ENCODE measurements at regions not wholly inside any gene's neighbourhood (a gene's known extent, or its start where the extent isn't known, plus 50 kb on each side); places are given as distances from the start of the nearest gene placed in this dataset.

GRCh38 chr9:16184964-16185646 is 632.3 kb downstream of the CCDC171 start:
- H3K27ac Mint-ChIP-seq (ENCODE audit: unreplicated experiment), result no peak overlapping the region
- Histone ChIP-seq H3K27me3 (replicated peaks; ENCODE audit: control insufficient read depth, insufficient read depth, low read length) (no peaks in the 10 kb centered on the region), H3K9me3 (no peaks in the 10 kb centered on the region), H3K36me3 (ENCODE audit: control insufficient read depth, insufficient read depth, low read length) (no peaks in the 10 kb centered on the region), H3K4me3 (ENCODE audit: low read depth, low read length) (no peak overlapping the region), H3K4me1 (no peaks in the 10 kb centered on the region)
- intact Hi-C loops (cut with micrococcal nuclease; ENCODE audit: unreplicated experiment), result no loop called here
- ChIA-PET CTCF (no interaction called here), POLR2A (no interaction called here)
- H3K36me3 Mint-ChIP-seq (ENCODE audit: insufficient read depth, unreplicated experiment), result no peaks in the 10 kb centered on the region
- DNase-seq, result no peak
- no peak for TF ChIP-seq CTCF (IDR thresholded peaks at IDR 0.05; ENCODE audit: insufficient read depth in 1 of 2, low read depth in 1 of 2, low read length in 1 of 2, severe bottlenecking in 1 of 2, unreplicated experiment in 1 of 2)
- no peaks in the 10 kb centered on the region for H3K4me1 Mint-ChIP-seq (ENCODE audit: low read depth, unreplicated experiment)
- H3K4me3 Mint-ChIP-seq (ENCODE audit: unreplicated experiment), result no peak overlapping the region
- no peaks in the 10 kb centered on the region for H3K27me3 Mint-ChIP-seq (ENCODE audit: insufficient read depth, unreplicated experiment)
- BruUV-seq (replicated peaks), result no TSS peak
- no peaks in the 10 kb centered on the region for H3K9me3 Mint-ChIP-seq (ENCODE audit: unreplicated experiment)

- H3K27ac Mint-ChIP-seq (ENCODE audit: unreplicated experiment), result peak overlapping the region; percentile 59
- peaks cover 6% of the 10 kb centered on the region for H3K4me1 Mint-ChIP-seq (ENCODE audit: low read depth, unreplicated experiment)
Observed at GRCh38 chr9:16191191-16191590, 638.3 kb downstream of the CCDC171 start.

GRCh38 chr9:16191691-16192402 is 639.0 kb downstream of the CCDC171 start:
- Mint-ChIP-seq H3K4me1 (ENCODE audit: low read depth, unreplicated experiment) (peaks cover 6% of the 10 kb centered on the region), H3K27me3 (ENCODE audit: insufficient read depth, unreplicated experiment) (no peaks in the 10 kb centered on the region), H3K27ac (ENCODE audit: unreplicated experiment) (peak overlapping the region; percentile 59), H3K9me3 (ENCODE audit: unreplicated experiment) (no peaks in the 10 kb centered on the region), H3K4me3 (ENCODE audit: unreplicated experiment) (peak overlapping the region; percentile 56), H3K36me3 (ENCODE audit: insufficient read depth, unreplicated experiment) (no peaks in the 10 kb centered on the region)
- no TSS peak for BruUV-seq (replicated peaks)
- intact Hi-C loops (cut with micrococcal nuclease; ENCODE audit: unreplicated experiment), result no loop called here
- POLR2A ChIA-PET, result no interaction called here
- Histone ChIP-seq H3K27me3 (replicated peaks; ENCODE audit: control insufficient read depth, insufficient read depth, low read length) (no peaks in the 10 kb centered on the region), H3K9me3 (no peaks in the 10 kb centered on the region), H3K4me3 (ENCODE audit: low read depth, low read length) (no peak overlapping the region), H3K4me1 (peaks cover 14% of the 10 kb centered on the region; the same call in 1 of the 2 replicates), H3K36me3 (ENCODE audit: control insufficient read depth, insufficient read depth, low read length) (no peaks in the 10 kb centered on the region)
- DNase-seq, result peak; percentile 55 to 65
- TF ChIP-seq CTCF (IDR thresholded peaks at IDR 0.05; ENCODE audit: insufficient read depth in 1 of 2, low read depth in 1 of 2, low read length in 1 of 2, severe bottlenecking in 1 of 2, unreplicated experiment in 1 of 2), result peak; percentile 39 to 42
- CTCF ChIA-PET, result no interaction called here

More at GRCh38 chr9:16191191-16191590, 638.3 kb downstream of the CCDC171 start:
- intact Hi-C loops (cut with micrococcal nuclease; ENCODE audit: unreplicated experiment), result no loop called here
- TF ChIP-seq CTCF (IDR thresholded peaks at IDR 0.05; ENCODE audit: insufficient read depth in 1 of 2, low read depth in 1 of 2, low read length in 1 of 2, severe bottlenecking in 1 of 2, unreplicated experiment in 1 of 2), result no peak
- no peaks in the 10 kb centered on the region for H3K9me3 ChIP-seq
- Mint-ChIP-seq H3K27me3 (ENCODE audit: insufficient read depth, unreplicated experiment) (no peaks in the 10 kb centered on the region), H3K4me3 (ENCODE audit: unreplicated experiment) (no peak overlapping the region), H3K9me3 (ENCODE audit: unreplicated experiment) (no peaks in the 10 kb centered on the region), H3K36me3 (ENCODE audit: insufficient read depth, unreplicated experiment) (no peaks in the 10 kb centered on the region)
- H3K4me1 ChIP-seq, result peaks cover 14% of the 10 kb centered on the region; the same call in 1 of the 2 replicates
- no TSS peak for BruUV-seq (replicated peaks)
- no peaks in the 10 kb centered on the region for H3K27me3 ChIP-seq (replicated peaks; ENCODE audit: control insufficient read depth, insufficient read depth, low read length)
- ChIA-PET POLR2A (no interaction called here), CTCF (no interaction called here)
- no peak for DNase-seq
- H3K4me3 ChIP-seq (ENCODE audit: low read depth, low read length), result no peak overlapping the region
- H3K36me3 ChIP-seq (ENCODE audit: control insufficient read depth, insufficient read depth, low read length), result no peaks in the 10 kb centered on the region

All from Caco-2 (cell line).